MM.1S (cell line): ENCODE measurements at regions not wholly inside any gene's neighbourhood (a gene's known extent, or its start where the extent isn't known, plus 50 kb on each side); places are given as distances from the start of the nearest gene placed in this dataset.

ENCODE experiments used
- DNase-seq: peaks from one replicate; pipeline ENCODE4 v3.0.0-alpha.2; 2015
- H2AFZ ChIP-seq: fragments of 300-600 bp; sonication (generic); 2 replicates; pipeline ENCODE4 v1.6.0; 2016; ENCODE audit warnings: antibody characterized with exemption, low read length
- H3F3A ChIP-seq: fragments of 300-600 bp; sonication (generic); 2 replicates; pipeline ENCODE4 v1.6.1; 2016; ENCODE audit warnings: mild to moderate bottlenecking, antibody characterized with exemption, low read length, moderate library complexity, mixed read lengths; ENCODE audit not compliant: insufficient read depth
- H3K27ac ChIP-seq: fragments of 300-600 bp; sonication (generic); 2 replicates; pipeline ENCODE4 v1.5.1; 2016; ENCODE audit warnings: mild to moderate bottlenecking, low read length
- H3K27me3 ChIP-seq: fragments of 300-600 bp; sonication (generic); replicated peaks from 2 replicates; pipeline ENCODE4 v1.6.0; 2016; ENCODE audit warnings: low read length; ENCODE audit not compliant: insufficient read depth
- H3K36me3 ChIP-seq: fragments of 300-600 bp; sonication (generic); replicated peaks from 2 replicates; pipeline ENCODE4 v1.6.1; 2016; ENCODE audit warnings: mild to moderate bottlenecking, low read length, mixed read lengths; ENCODE audit not compliant: insufficient read depth
- H3K4me1 ChIP-seq: fragments of 300-600 bp; sonication (generic); 2 replicates; pipeline ENCODE4 v1.6.1; 2016; ENCODE audit warnings: low read length, mixed read lengths
- H3K4me2 ChIP-seq: fragments of 300-600 bp; sonication (generic); 2 replicates; pipeline ENCODE4 v1.6.0; 2016; ENCODE audit warnings: low read depth, low read length
- H3K4me3 ChIP-seq: fragments of 300-600 bp; sonication (generic); 2 replicates; pipeline ENCODE4 v1.5.1; 2016; ENCODE audit warnings: low read length, mixed read lengths
- H3K79me2 ChIP-seq: fragments of 300-600 bp; sonication (generic); 2 replicates; pipeline ENCODE4 v1.6.1; 2016; ENCODE audit warnings: mixed run types, low read length, mixed read lengths
- H3K9ac ChIP-seq: fragments of 300-600 bp; sonication (generic); 2 replicates; pipeline ENCODE4 v1.6.1; 2016; ENCODE audit warnings: low read length, mixed read lengths
- H3K9me2 ChIP-seq: fragments of 300-600 bp; sonication (generic); replicated peaks from 2 replicates; pipeline ENCODE4 v1.6.1; 2016; ENCODE audit warnings: mild to moderate bottlenecking, low read length, mixed read lengths; ENCODE audit not compliant: insufficient read depth
- H3K9me3 ChIP-seq: fragments of 300-600 bp; sonication (generic); replicated peaks from 2 replicates; pipeline ENCODE4 v1.6.1; 2016; ENCODE audit warnings: mild to moderate bottlenecking, low read length, mixed read lengths; ENCODE audit not compliant: insufficient read depth
- H4K20me1 ChIP-seq: fragments of 300-600 bp; sonication (generic); 2 replicates; pipeline ENCODE4 v1.6.1; 2016; ENCODE audit warnings: mild to moderate bottlenecking, low read length, moderate library complexity, mixed read lengths; ENCODE audit not compliant: insufficient read depth
- CTCF ChIP-seq: fragments of 300-600 bp; sonication (generic); IDR thresholded peaks from 2 replicates; pipeline ENCODE4 v1.5.1; 2016; ENCODE audit warnings: antibody characterized with exemption, low read length, mixed read lengths
- EZH2 ChIP-seq: fragments of 300-600 bp; sonication (generic); optimal IDR thresholded peaks from 2 replicates; pipeline ENCODE3; 2017; ENCODE audit warnings: low read depth, mild to moderate bottlenecking, antibody characterized with exemption, low read length, mixed read lengths
- EZH2phosphoT487 ChIP-seq: fragments of 300-600 bp; sonication (generic); IDR thresholded peaks from 2 replicates; pipeline ENCODE4 v1.6.1; 2018; ENCODE audit warnings: antibody characterized with exemption, low read length

GRCh38 chr11:70775386-70776075 lies 377.2 kb downstream of the CTTN start:
- no peak for DNase-seq
- no peaks in the 10 kb centered on the region for H4K20me1 ChIP-seq
- H3K4me1 ChIP-seq: no peaks in the 10 kb centered on the region
- no peak overlapping the region for H3K4me2 ChIP-seq
- TF ChIP-seq EZH2 (no peak), CTCF (no peak), EZH2phosphoT487 (no peak)
- H3F3A ChIP-seq: no peaks in the 10 kb centered on the region
- peaks cover 63% of the 10 kb centered on the region for H3K27me3 ChIP-seq
- H3K79me2 ChIP-seq: no peaks in the 10 kb centered on the region
- H3K9me2 ChIP-seq: no peaks in the 10 kb centered on the region
- H3K36me3 ChIP-seq: no peaks in the 10 kb centered on the region
- no peak overlapping the region for H3K9ac ChIP-seq
- no peak overlapping the region for H3K4me3 ChIP-seq
- H3K9me3 ChIP-seq: no peaks in the 10 kb centered on the region
- H3K27ac ChIP-seq: no peak overlapping the region
- H2AFZ ChIP-seq: no peak overlapping the region

GRCh38 chr11:70776914-70777532 lies 378.7 kb downstream of the CTTN start:
- no peak for TF ChIP-seq CTCF
- no peak for TF ChIP-seq EZH2
- TF ChIP-seq EZH2phosphoT487: no peak
- Histone ChIP-seq H3K9me2 (no peaks in the 10 kb centered on the region), H4K20me1 (no peaks in the 10 kb centered on the region), H3K27me3 (peaks cover 58% of the 10 kb centered on the region), H3K4me3 (no peak overlapping the region), H3K9me3 (no peaks in the 10 kb centered on the region), H3K79me2 (no peaks in the 10 kb centered on the region), H3K9ac (no peak overlapping the region), H3K4me2 (no peak overlapping the region), H2AFZ (no peak overlapping the region), H3K4me1 (no peaks in the 10 kb centered on the region), H3F3A (no peaks in the 10 kb centered on the region), H3K36me3 (no peaks in the 10 kb centered on the region), H3K27ac (no peak overlapping the region)
- DNase-seq: no peak

- DNase-seq: no peak
- H3K9me2 ChIP-seq: no peaks in the 10 kb centered on the region
- H3K36me3 ChIP-seq: no peaks in the 10 kb centered on the region
- H3K9ac ChIP-seq: no peak overlapping the region
- TF ChIP-seq EZH2phosphoT487: no peak
- no peak for TF ChIP-seq EZH2
- TF ChIP-seq CTCF: no peak
- H2AFZ ChIP-seq: no peak overlapping the region
- H3F3A ChIP-seq: no peaks in the 10 kb centered on the region
- H4K20me1 ChIP-seq: no peaks in the 10 kb centered on the region
- no peaks in the 10 kb centered on the region for H3K4me1 ChIP-seq
- H3K9me3 ChIP-seq: no peaks in the 10 kb centered on the region
- H3K4me2 ChIP-seq: no peak overlapping the region
- no peak overlapping the region for H3K27ac ChIP-seq
- H3K79me2 ChIP-seq: no peaks in the 10 kb centered on the region
- peaks cover 61% of the 10 kb centered on the region for H3K27me3 ChIP-seq
- no peak overlapping the region for H3K4me3 ChIP-seq
These were observed 380.6 kb downstream of the CTTN start for GRCh38 chr11:70778883-70779282.
